ENCODE measurements at regions not wholly inside any gene's neighbourhood (a gene's known extent, or its start where the extent isn't known, plus 50 kb on each side); places are given as distances from the start of the nearest gene placed in this dataset.

DNA sequence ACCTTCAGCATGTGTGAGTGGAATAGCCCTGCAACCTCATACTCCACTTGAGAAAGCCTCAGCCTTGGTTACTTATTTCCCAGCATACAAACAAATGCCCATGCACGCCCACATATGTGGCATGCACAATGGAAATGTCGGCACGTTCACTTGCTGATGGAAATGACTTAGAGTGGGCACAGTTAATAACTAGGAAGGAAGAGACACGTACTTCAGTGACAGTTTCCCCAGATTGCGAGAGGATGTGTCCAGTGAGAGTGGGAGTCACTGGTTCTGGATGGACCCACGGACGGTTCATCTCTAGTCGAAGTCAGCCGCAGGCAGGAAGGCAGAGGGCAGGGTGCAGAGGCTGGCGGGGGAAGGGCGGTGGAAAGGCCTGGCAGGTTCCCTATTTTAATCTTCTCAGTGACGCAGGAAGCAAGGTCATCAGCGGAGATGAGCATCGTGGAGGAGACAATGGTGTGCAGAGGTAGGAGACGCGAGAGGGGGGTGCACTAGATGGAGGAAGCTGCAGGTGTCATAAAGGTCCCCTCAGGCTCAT is 350.7 kb upstream of the MYT1L start:
- BruUV-seq (replicated peaks): no TSS peak
- Histone ChIP-seq H4K20me1 (ENCODE audit: insufficient read depth) (no peaks in the 10 kb centered on the region), H3K4me3 (no peak overlapping the region), H3K4me2 (no peak overlapping the region), H3K4me1 (replicated peaks; ENCODE audit: insufficient read depth) (no peaks in the 10 kb centered on the region), H3K79me2 (ENCODE audit: low read depth) (no peaks in the 10 kb centered on the region), H3K27ac (no peak overlapping the region), H3K9me2 (ENCODE audit: insufficient read depth) (no peaks in the 10 kb centered on the region), H3K36me3 (ENCODE audit: low read depth) (no peaks in the 10 kb centered on the region), H3K27me3 (ENCODE audit: insufficient read depth, low read depth) (peaks cover 85% of the 10 kb centered on the region), H3K9me3 (ENCODE audit: insufficient read depth, low read depth) (no peaks in the 10 kb centered on the region), H3F3A (ENCODE audit: insufficient read depth, low read depth) (no peaks in the 10 kb centered on the region), H2AFZ (no peak overlapping the region)
- CTCF ChIA-PET: no interaction called here
- intact Hi-C loops (cut with micrococcal nuclease; ENCODE audit: unreplicated experiment): no loop called here
- TF ChIP-seq, protein P1, sequence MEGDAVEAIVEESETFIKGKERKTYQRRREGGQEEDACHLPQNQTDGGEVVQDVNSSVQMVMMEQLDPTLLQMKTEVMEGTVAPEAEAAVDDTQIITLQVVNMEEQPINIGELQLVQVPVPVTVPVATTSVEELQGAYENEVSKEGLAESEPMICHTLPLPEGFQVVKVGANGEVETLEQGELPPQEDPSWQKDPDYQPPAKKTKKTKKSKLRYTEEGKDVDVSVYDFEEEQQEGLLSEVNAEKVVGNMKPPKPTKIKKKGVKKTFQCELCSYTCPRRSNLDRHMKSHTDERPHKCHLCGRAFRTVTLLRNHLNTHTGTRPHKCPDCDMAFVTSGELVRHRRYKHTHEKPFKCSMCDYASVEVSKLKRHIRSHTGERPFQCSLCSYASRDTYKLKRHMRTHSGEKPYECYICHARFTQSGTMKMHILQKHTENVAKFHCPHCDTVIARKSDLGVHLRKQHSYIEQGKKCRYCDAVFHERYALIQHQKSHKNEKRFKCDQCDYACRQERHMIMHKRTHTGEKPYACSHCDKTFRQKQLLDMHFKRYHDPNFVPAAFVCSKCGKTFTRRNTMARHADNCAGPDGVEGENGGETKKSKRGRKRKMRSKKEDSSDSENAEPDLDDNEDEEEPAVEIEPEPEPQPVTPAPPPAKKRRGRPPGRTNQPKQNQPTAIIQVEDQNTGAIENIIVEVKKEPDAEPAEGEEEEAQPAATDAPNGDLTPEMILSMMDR (conservative IDR thresholded peaks at IDR 0.05): no peak
- no peak for TF ChIP-seq EZH2 (IDR thresholded peaks at IDR 0.05; ENCODE audit: low read depth)
- POLR2A ChIA-PET (ENCODE audit: unreplicated experiment): no interaction called here
- no peak for DNase-seq

DNA sequence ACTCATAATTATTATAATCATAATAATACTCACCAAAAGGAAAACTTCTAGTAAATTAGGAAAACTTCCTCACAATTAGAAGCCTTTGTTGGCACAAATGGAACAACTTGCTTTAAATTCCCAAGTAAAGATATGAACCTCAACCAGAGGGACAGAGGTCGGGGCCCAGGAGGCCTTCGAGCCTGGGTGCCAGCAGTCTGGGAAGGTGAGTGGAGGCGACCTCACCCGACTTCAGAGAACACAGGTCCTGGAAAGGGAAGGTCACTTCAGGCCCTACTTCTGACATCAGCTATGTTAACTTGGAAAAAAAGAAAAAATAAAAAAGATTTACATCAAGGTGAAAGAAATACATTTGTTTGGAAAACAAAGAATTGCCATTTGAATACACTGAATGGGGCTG is 350.0 kb upstream of the MYT1L start:
- H3K36me3 ChIP-seq (ENCODE audit: low read depth): no peaks in the 10 kb centered on the region
- no peak overlapping the region for H3K27ac ChIP-seq
- H3K4me2 ChIP-seq: no peak overlapping the region
- H3K9me2 ChIP-seq (ENCODE audit: insufficient read depth): no peaks in the 10 kb centered on the region
- H3K4me3 ChIP-seq: no peak overlapping the region
- H2AFZ ChIP-seq: no peak overlapping the region
- BruUV-seq (replicated peaks): no TSS peak
- POLR2A ChIA-PET (ENCODE audit: unreplicated experiment): no interaction called here
- CTCF ChIA-PET: no interaction called here
- peaks cover 78% of the 10 kb centered on the region for H3K27me3 ChIP-seq (ENCODE audit: insufficient read depth, low read depth)
- no peaks in the 10 kb centered on the region for H3K4me1 ChIP-seq (replicated peaks; ENCODE audit: insufficient read depth)
- no peaks in the 10 kb centered on the region for H3K79me2 ChIP-seq (ENCODE audit: low read depth)
- TF ChIP-seq, protein P1 (conservative IDR thresholded peaks at IDR 0.05): no peak
- no peak for TF ChIP-seq EZH2 (IDR thresholded peaks at IDR 0.05; ENCODE audit: low read depth)
- no peaks in the 10 kb centered on the region for H3F3A ChIP-seq (ENCODE audit: insufficient read depth, low read depth)
- DNase-seq: no peak
- H4K20me1 ChIP-seq (ENCODE audit: insufficient read depth): no peaks in the 10 kb centered on the region
- no peaks in the 10 kb centered on the region for H3K9me3 ChIP-seq (ENCODE audit: insufficient read depth, low read depth)
- intact Hi-C loops (cut with micrococcal nuclease; ENCODE audit: unreplicated experiment): no loop called here

DNA sequence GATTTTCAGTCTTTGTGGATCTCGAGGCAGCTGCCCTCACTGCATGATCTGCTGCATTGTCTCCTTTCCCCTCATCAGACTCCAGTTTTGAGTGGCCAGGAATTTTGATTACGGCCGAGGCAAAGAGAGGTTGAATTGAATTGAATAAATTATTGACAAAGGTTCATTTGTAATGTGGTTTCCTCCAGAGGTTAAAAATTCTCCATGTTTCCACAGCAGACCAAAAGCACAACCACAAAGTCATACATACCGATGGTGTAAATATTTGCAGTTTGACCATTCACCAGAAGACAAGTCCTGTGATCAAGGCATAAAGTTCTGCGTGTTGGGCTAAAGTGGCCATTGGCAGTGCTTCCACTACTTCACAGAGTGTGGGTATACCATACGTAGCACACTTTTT is 343.8 kb upstream of the MYT1L start:
- H3F3A ChIP-seq (ENCODE audit: insufficient read depth, low read depth): no peaks in the 10 kb centered on the region
- H3K4me2 ChIP-seq: no peak overlapping the region
- H2AFZ ChIP-seq: no peak overlapping the region
- H3K4me3 ChIP-seq: no peak overlapping the region
- ChIA-PET CTCF (no interaction called here), POLR2A (ENCODE audit: unreplicated experiment) (no interaction called here)
- no peaks in the 10 kb centered on the region for H3K79me2 ChIP-seq (ENCODE audit: low read depth)
- H3K9me2 ChIP-seq (ENCODE audit: insufficient read depth): no peaks in the 10 kb centered on the region
- TF ChIP-seq, protein P1 (conservative IDR thresholded peaks at IDR 0.05): no peak
- no peak for TF ChIP-seq EZH2 (IDR thresholded peaks at IDR 0.05; ENCODE audit: low read depth)
- no TSS peak for BruUV-seq (replicated peaks)
- no peaks in the 10 kb centered on the region for H3K36me3 ChIP-seq (ENCODE audit: low read depth)
- no peak for DNase-seq
- intact Hi-C loops (cut with micrococcal nuclease; ENCODE audit: unreplicated experiment): no loop called here
- H3K4me1 ChIP-seq (replicated peaks; ENCODE audit: insufficient read depth): no peaks in the 10 kb centered on the region
- no peaks in the 10 kb centered on the region for H3K9me3 ChIP-seq (ENCODE audit: insufficient read depth, low read depth)
- H3K27ac ChIP-seq: no peak overlapping the region
- no peaks in the 10 kb centered on the region for H4K20me1 ChIP-seq (ENCODE audit: insufficient read depth)
- peaks cover 76% of the 10 kb centered on the region for H3K27me3 ChIP-seq (ENCODE audit: insufficient read depth, low read depth)

Measured in PC-9 (cell line).